ENCODE measurements at regions not wholly inside any gene's neighbourhood (a gene's known extent, or its start where the extent isn't known, plus 50 kb on each side); places are given as distances from the start of the nearest gene placed in this dataset.
A peak's percentile ranks its signal among the peaks of the same experiment; 100 is the strongest.

DNA sequence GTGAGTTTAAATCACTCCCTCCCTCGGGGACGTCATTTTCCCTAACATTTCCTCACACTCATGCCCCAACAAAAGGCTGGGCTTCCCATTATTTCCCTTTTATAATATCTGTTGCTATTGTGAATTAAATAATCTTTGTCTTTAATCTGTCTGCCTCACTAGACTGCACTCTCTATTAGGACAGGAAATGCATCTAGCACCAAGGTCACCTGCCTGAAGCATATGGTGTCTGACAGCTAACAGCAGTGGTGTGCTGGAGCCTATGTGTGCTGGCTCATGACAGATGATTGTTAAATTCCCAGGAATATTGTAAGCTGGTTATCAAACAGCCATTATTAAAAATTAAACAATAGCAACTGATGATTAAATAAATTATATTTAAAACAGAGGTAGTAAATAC is 237.0 kb upstream of the CEP162 start:
- H3K36me3 ChIP-seq (ENCODE audit: insufficient read depth, low read length): no peaks in the 10 kb centered on the region
- H3K27ac ChIP-seq (ENCODE audit: low read depth, low read length): no peak overlapping the region
- peaks cover 50% of the 10 kb centered on the region for H3K4me1 ChIP-seq (ENCODE audit: control insufficient read depth, insufficient read depth, low read length, unreplicated experiment)

DNA sequence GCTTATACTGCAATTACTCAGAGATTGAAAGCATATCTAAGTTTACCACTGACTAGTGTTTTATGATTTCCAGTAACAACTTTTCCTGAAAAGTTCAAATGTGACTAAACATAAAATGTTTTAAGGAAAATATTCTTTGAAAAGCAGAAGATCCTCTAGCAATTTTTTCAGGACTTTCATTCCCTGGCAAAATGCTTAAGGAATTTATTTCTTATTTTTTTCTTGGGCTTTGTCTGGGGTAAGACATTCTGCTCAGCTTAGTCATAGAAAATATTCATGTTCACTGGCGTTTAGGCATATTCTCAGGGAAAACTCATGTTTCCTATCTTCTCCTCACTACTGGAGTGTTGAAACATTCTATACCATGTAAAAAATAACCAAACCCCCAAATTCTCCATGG is 235.3 kb upstream of the CEP162 start:
- Histone ChIP-seq H3K79me2 (ENCODE audit: control insufficient read depth, insufficient read depth, low read length, unreplicated experiment) (no peaks in the 10 kb centered on the region), H2AFZ (ENCODE audit: low read length, unreplicated experiment) (peak overlapping the region; percentile 23), H3K4me3 (ENCODE audit: low read depth, low read length) (no peak overlapping the region), H3K36me3 (ENCODE audit: insufficient read depth, low read length) (no peaks in the 10 kb centered on the region), H3K27ac (ENCODE audit: low read depth, low read length) (peak overlapping the region; percentile 54), H3K27me3 (ENCODE audit: insufficient read depth, low read length) (no peaks in the 10 kb centered on the region), H3K4me1 (ENCODE audit: control insufficient read depth, insufficient read depth, low read length, unreplicated experiment) (peaks cover 50% of the 10 kb centered on the region)

More for the DNA sequence above, 237.0 kb upstream of the CEP162 start:
- Histone ChIP-seq H3K79me2 (ENCODE audit: control insufficient read depth, insufficient read depth, low read length, unreplicated experiment) (no peaks in the 10 kb centered on the region), H3K27me3 (ENCODE audit: insufficient read depth, low read length) (no peaks in the 10 kb centered on the region), H3K4me3 (ENCODE audit: low read depth, low read length) (no peak overlapping the region), H2AFZ (ENCODE audit: low read length, unreplicated experiment) (no peak overlapping the region)

DNA sequence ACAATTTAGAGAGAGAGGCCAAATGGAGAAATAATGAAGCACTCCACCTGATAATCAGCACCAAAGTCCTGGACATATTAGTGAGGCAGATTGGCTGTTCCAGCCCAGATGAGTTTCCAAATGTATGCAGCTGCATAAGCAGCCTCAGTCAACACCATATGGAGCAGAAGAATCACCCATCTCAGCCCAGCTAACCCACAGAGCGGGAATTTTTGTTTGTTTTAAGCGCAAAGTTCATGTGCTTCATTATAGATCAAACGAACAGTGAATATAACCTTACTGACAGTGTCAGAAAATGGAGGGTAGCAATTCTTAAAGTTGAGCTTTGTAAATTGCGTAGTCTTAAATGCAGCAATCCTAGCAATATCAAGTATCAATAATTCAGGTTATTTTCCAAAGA is 234.0 kb upstream of the CEP162 start:
- Histone ChIP-seq H2AFZ (ENCODE audit: low read length, unreplicated experiment) (no peak overlapping the region), H3K27me3 (ENCODE audit: insufficient read depth, low read length) (no peaks in the 10 kb centered on the region), H3K4me3 (ENCODE audit: low read depth, low read length) (no peak overlapping the region), H3K79me2 (ENCODE audit: control insufficient read depth, insufficient read depth, low read length, unreplicated experiment) (no peaks in the 10 kb centered on the region), H3K36me3 (ENCODE audit: insufficient read depth, low read length) (no peaks in the 10 kb centered on the region), H3K27ac (ENCODE audit: low read depth, low read length) (no peak overlapping the region), H3K4me1 (ENCODE audit: control insufficient read depth, insufficient read depth, low read length, unreplicated experiment) (peaks cover 39% of the 10 kb centered on the region)

DNA sequence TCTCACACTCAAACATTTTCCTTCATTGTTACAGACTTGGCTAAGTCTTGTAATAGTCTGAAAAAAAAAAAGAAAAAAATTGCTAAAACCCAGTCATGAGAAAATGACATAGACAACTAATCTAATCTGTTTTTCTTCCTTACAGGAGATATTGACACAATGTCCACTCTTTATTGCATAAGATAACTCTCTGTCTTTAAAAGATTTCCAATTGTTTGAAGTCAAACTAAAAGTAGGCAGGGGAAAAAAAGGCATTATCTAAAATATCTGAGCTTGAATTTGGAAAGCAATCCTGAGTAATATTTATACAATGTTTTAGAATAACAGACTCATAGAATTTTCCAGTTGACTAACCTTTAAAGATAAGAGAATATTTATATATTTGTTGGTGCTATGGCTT is 233.0 kb upstream of the CEP162 start:
- H2AFZ ChIP-seq (ENCODE audit: low read length, unreplicated experiment): no peak overlapping the region

DNA sequence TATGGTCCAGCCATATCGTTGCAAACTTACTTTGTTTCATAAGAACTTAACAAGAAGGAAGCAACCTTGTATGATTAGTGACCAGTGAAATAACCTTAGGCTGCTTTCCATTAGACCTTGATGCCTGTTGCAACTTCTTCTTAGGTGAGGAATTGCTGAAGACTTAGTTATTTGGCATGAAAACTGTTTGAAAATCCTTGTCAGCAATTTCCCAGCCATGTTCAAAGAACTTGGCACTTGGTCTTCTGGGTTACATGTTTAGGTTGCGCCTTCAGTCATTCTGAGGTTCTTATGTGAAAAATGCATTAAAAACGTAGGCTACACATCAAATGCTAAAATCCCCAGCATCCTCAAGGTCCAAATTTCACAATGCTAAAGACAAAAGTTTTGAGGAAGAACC is 232.0 kb upstream of the CEP162 start:
- no peak overlapping the region for H2AFZ ChIP-seq (ENCODE audit: low read length, unreplicated experiment)
- H3K4me1 ChIP-seq (ENCODE audit: control insufficient read depth, insufficient read depth, low read length, unreplicated experiment): peaks cover 30% of the 10 kb centered on the region
- no peaks in the 10 kb centered on the region for H3K36me3 ChIP-seq (ENCODE audit: insufficient read depth, low read length)
- no peaks in the 10 kb centered on the region for H3K79me2 ChIP-seq (ENCODE audit: control insufficient read depth, insufficient read depth, low read length, unreplicated experiment)
- no peaks in the 10 kb centered on the region for H3K27me3 ChIP-seq (ENCODE audit: insufficient read depth, low read length)
- H3K4me3 ChIP-seq (ENCODE audit: low read depth, low read length): no peak overlapping the region
- H3K27ac ChIP-seq (ENCODE audit: low read depth, low read length): no peak overlapping the region

More for the DNA sequence above, 233.0 kb upstream of the CEP162 start:
- no peaks in the 10 kb centered on the region for H3K27me3 ChIP-seq (ENCODE audit: insufficient read depth, low read length)
- H3K4me1 ChIP-seq (ENCODE audit: control insufficient read depth, insufficient read depth, low read length, unreplicated experiment): peaks cover 30% of the 10 kb centered on the region
- H3K4me3 ChIP-seq (ENCODE audit: low read depth, low read length): no peak overlapping the region
- no peaks in the 10 kb centered on the region for H3K36me3 ChIP-seq (ENCODE audit: insufficient read depth, low read length)
- H3K79me2 ChIP-seq (ENCODE audit: control insufficient read depth, insufficient read depth, low read length, unreplicated experiment): no peaks in the 10 kb centered on the region
- H3K27ac ChIP-seq (ENCODE audit: low read depth, low read length): peak overlapping the region; percentile 8; the same call in 1 of the 2 replicates

GRCh38 chr6:84458271-84458670 is 230.8 kb upstream of the CEP162 start:
- Histone ChIP-seq H3K4me1 (ENCODE audit: control insufficient read depth, insufficient read depth, low read length, unreplicated experiment) (peaks cover 27% of the 10 kb centered on the region), H3K36me3 (ENCODE audit: insufficient read depth, low read length) (no peaks in the 10 kb centered on the region), H3K27ac (ENCODE audit: low read depth, low read length) (no peak overlapping the region)

GRCh38 chr6:84457276-84457675 is 229.8 kb upstream of the CEP162 start:
- H2AFZ ChIP-seq (ENCODE audit: low read length, unreplicated experiment): no peak overlapping the region
- no peaks in the 10 kb centered on the region for H3K36me3 ChIP-seq (ENCODE audit: insufficient read depth, low read length)
- H3K79me2 ChIP-seq (ENCODE audit: control insufficient read depth, insufficient read depth, low read length, unreplicated experiment): no peaks in the 10 kb centered on the region
- H3K4me3 ChIP-seq (ENCODE audit: low read depth, low read length): no peak overlapping the region
- peaks cover 17% of the 10 kb centered on the region for H3K4me1 ChIP-seq (ENCODE audit: control insufficient read depth, insufficient read depth, low read length, unreplicated experiment)
- H3K27me3 ChIP-seq (ENCODE audit: insufficient read depth, low read length): no peaks in the 10 kb centered on the region
- H3K27ac ChIP-seq (ENCODE audit: low read depth, low read length): no peak overlapping the region

More at GRCh38 chr6:84458271-84458670, 230.8 kb upstream of the CEP162 start:
- no peak overlapping the region for H2AFZ ChIP-seq (ENCODE audit: low read length, unreplicated experiment)
- no peaks in the 10 kb centered on the region for H3K79me2 ChIP-seq (ENCODE audit: control insufficient read depth, insufficient read depth, low read length, unreplicated experiment)
- no peak overlapping the region for H3K4me3 ChIP-seq (ENCODE audit: low read depth, low read length)
- H3K27me3 ChIP-seq (ENCODE audit: insufficient read depth, low read length): no peaks in the 10 kb centered on the region

DNA sequence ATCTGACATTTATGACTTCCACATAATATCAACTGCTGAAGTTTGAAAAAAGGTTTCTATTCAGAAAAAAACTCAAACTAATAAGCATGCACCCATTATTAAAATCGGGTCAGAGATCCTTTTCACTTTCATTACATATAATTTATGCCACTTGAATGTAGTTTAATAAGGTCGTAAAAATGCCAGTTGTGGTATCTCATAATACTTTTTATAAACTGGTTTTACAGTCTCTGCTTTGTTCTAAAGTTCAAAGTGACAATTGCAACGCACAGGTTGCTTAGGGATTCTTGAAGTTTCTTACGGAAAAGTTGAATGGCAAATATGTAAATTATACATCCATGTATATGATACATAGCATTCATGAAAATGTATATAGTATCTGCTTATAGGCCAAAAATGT is 229.4 kb upstream of the CEP162 start:
- no peak overlapping the region for H2AFZ ChIP-seq (ENCODE audit: low read length, unreplicated experiment)
- no peaks in the 10 kb centered on the region for H3K36me3 ChIP-seq (ENCODE audit: insufficient read depth, low read length)
- no peaks in the 10 kb centered on the region for H3K79me2 ChIP-seq (ENCODE audit: control insufficient read depth, insufficient read depth, low read length, unreplicated experiment)
- no peak overlapping the region for H3K4me3 ChIP-seq (ENCODE audit: low read depth, low read length)
- H3K4me1 ChIP-seq (ENCODE audit: control insufficient read depth, insufficient read depth, low read length, unreplicated experiment): peaks cover 12% of the 10 kb centered on the region
- no peak overlapping the region for H3K27ac ChIP-seq (ENCODE audit: low read depth, low read length)
- no peaks in the 10 kb centered on the region for H3K27me3 ChIP-seq (ENCODE audit: insufficient read depth, low read length)

GRCh38 chr6:84455511-84456029 is 228.1 kb upstream of the CEP162 start:
- no peaks in the 10 kb centered on the region for H3K36me3 ChIP-seq (ENCODE audit: insufficient read depth, low read length)
- H2AFZ ChIP-seq (ENCODE audit: low read length, unreplicated experiment): no peak overlapping the region
- H3K79me2 ChIP-seq (ENCODE audit: control insufficient read depth, insufficient read depth, low read length, unreplicated experiment): no peaks in the 10 kb centered on the region
- H3K27ac ChIP-seq (ENCODE audit: low read depth, low read length): no peak overlapping the region
- no peak overlapping the region for H3K4me3 ChIP-seq (ENCODE audit: low read depth, low read length)
- H3K27me3 ChIP-seq (ENCODE audit: insufficient read depth, low read length): no peaks in the 10 kb centered on the region
- H3K4me1 ChIP-seq (ENCODE audit: control insufficient read depth, insufficient read depth, low read length, unreplicated experiment): peaks cover 7% of the 10 kb centered on the region

DNA sequence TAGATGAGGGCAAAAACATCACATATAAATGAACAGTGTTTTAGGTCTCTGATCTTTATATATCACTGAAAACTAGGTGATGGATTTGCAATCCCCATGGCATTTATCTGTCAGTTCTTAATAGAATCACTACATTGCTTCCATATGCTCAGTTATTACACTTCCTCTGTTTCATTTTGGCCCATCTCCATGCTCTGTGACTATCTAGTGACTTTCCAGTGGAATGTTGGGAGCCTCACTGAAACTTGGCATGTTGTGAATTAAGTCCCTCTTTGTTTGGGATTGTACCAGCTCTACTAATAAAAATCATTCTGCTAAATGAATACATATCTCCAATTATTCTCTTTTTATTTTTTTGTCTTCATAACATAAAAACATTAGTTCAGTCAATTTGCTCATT is 226.1 kb upstream of the CEP162 start:
- H3K79me2 ChIP-seq (ENCODE audit: control insufficient read depth, insufficient read depth, low read length, unreplicated experiment): no peaks in the 10 kb centered on the region
- no peaks in the 10 kb centered on the region for H3K36me3 ChIP-seq (ENCODE audit: insufficient read depth, low read length)
- no peak overlapping the region for H2AFZ ChIP-seq (ENCODE audit: low read length, unreplicated experiment)
- no peak overlapping the region for H3K4me3 ChIP-seq (ENCODE audit: low read depth, low read length)
- peaks cover 10% of the 10 kb centered on the region for H3K4me1 ChIP-seq (ENCODE audit: control insufficient read depth, insufficient read depth, low read length, unreplicated experiment)
- H3K27me3 ChIP-seq (ENCODE audit: insufficient read depth, low read length): no peaks in the 10 kb centered on the region
- no peak overlapping the region for H3K27ac ChIP-seq (ENCODE audit: low read depth, low read length)

DNA sequence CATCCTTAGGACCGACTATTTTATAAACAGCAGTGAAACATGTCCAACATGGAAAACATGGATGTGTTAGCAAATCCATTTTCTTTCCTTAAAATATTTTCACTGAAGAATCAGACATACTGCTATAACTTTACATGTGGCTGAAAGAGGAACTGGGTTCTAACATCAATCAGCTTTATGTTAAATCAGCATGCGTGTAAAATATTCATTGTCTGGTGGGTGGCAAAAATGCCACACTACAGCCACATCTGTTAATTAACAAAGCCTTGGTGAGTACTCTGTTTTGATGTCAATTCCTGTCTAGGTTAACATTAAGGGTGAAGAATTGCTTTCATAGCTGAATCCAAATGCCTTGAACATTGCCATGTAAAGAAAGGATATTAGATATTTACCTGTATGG is 222.6 kb upstream of the CEP162 start:
- Histone ChIP-seq H3K36me3 (ENCODE audit: insufficient read depth, low read length) (no peaks in the 10 kb centered on the region), H3K4me3 (ENCODE audit: low read depth, low read length) (no peak overlapping the region), H3K4me1 (ENCODE audit: control insufficient read depth, insufficient read depth, low read length, unreplicated experiment) (peaks cover 16% of the 10 kb centered on the region), H3K27me3 (ENCODE audit: insufficient read depth, low read length) (no peaks in the 10 kb centered on the region), H2AFZ (ENCODE audit: low read length, unreplicated experiment) (no peak overlapping the region), H3K27ac (ENCODE audit: low read depth, low read length) (no peak overlapping the region), H3K79me2 (ENCODE audit: control insufficient read depth, insufficient read depth, low read length, unreplicated experiment) (no peaks in the 10 kb centered on the region)
